Amniotic stem cell (primary cell): ENCODE measurements at regions not wholly inside any gene's neighbourhood (a gene's known extent, or its start where the extent isn't known, plus 50 kb on each side); places are given as distances from the start of the nearest gene placed in this dataset.

ENCODE experiments used
- DNase-seq: peaks from one replicate; lab custom pipeline; 2025; lab: John Stamatoyannopoulos, UW

DNA sequence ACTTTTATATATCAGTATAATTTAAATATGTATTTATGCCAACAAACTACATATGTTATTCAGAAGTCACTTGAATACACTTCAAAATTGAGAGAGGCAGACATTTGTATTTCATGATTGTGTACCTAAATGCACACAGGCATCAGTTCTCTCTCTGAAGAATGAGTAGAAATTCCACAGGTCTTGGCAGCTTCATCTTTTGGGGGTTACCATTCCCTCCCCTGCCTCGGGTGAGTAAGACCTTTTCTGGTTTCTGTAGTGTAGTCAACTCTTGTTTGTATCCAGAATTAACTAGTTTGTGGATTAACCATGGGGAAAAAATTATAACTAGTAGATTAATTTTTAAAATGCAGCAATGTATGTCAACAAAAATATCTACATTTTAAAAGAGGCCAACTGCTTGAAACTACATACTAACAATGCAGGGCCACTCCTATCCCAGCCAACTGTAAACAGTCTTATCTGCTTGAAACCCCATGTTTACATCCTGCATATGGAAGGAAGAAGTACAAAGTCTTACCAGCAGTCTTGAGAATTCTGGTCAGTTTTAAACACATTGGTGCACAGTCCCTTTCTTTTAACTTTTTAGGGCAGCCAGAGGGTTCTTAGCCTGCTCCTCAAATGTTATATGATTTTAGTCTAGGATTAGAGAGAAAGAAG, 339.6 kb upstream of the KIF2A start:
- no peak for DNase-seq

GRCh38 chr5:61966997-61967396, 339.0 kb upstream of the KIF2A start:
- no peak for DNase-seq

DNA sequence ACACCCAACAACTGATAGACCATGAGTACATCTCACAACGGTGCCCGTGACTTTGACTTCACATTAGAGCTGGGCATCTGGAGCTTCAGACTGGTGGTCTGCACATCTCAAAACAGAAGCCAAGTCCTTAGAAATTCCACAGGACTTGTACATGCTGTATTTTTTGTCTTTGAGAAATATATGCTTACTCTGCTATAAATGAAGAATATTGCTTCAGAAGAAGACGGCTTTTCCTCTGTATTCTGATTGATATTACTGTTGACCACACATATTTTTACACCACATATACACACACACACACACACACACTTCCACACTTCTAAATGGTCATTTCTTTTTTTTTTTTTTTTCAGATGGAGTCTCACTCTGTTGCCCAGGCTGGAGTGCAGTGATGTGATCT, 338.3 kb upstream of the KIF2A start:
- no peak for DNase-seq

- DNase-seq, result no peak
These were observed 336.7 kb upstream of the KIF2A start for GRCh38 chr5:61969347-61969746.

DNA sequence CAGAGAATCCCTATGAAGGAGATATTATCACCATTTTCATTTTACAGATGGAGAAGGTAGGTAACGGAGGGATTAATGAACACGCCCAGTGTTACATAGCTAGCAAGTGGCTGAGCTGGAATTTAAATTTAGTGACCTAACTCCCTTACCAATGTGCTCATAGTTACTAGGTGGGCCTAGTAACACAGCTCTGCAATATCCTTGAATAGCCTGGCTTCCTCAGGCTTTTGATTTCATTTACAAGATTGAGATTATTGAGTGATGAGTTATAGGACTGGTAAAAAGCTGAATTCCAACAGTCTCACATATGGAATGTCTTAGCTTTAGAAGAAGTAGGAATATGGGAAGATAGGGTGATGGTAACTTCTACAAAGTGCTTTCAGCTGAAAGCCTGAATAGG, 336.3 kb upstream of the KIF2A start:
- no peak for DNase-seq

- no peak for DNase-seq
These were observed 335.8 kb upstream of the KIF2A start for GRCh38 chr5:61970218-61970617.

GRCh38 chr5:61974680-61975079, 331.3 kb upstream of the KIF2A start:
- DNase-seq, result no peak

DNA sequence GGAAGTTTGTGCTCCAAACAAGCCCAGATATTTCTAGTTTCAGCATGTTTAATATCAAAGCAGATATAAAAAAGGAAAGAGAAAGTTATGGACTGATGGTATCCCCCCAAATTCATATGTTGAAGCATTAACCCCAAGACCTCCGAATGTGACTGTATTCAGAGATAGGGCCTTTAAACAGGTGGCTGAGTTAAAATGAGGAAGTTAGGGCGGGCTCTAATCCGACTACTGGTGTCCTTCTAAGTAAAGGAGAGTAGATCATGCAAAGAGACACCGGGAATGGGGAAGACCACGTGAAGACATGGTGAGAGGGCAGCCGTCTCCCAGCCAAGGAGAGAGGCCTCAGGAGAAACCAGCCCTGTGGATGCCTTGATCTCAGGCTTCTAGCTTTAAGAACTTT, 324.1 kb upstream of the KIF2A start:
- DNase-seq, result no peak

DNA sequence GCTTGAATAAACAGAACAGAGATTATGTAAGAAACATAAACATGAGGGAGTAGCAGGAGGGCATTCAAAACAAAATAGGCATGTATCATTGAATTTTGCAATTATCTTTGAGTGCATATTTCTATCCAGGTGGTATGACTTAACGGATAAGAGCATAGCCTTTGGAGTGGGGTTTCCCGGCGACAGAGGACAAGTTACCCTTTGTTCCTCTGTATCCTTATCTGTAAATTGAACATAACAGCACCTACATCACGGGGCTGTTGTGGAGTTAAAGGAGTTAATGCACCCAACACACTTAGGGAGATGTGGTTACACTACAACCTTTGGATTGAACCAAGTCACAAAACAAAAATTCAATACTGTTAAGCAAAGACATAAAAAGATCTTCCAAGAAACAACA, 314.6 kb upstream of the KIF2A start:
- DNase-seq, result no peak

DNA sequence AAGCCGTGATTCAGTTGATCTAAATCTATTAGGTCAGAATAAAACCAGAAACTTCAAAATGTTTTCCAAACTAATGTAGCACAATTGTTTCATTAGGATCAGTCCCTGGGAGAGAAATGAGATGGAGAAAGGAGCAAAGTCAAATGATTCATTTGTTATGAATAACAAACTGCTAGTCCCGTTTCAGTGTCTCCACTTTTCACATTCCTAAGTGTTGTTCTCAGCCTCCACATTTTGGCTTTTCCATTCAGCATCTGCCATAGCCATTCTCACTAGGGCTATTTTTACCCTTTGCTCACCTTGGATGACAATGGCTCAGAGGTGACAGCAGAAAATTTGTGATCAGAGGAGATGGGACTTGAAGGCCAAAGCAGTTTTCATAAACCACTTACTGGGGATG, 314.1 kb upstream of the KIF2A start:
- DNase-seq, result no peak

DNA sequence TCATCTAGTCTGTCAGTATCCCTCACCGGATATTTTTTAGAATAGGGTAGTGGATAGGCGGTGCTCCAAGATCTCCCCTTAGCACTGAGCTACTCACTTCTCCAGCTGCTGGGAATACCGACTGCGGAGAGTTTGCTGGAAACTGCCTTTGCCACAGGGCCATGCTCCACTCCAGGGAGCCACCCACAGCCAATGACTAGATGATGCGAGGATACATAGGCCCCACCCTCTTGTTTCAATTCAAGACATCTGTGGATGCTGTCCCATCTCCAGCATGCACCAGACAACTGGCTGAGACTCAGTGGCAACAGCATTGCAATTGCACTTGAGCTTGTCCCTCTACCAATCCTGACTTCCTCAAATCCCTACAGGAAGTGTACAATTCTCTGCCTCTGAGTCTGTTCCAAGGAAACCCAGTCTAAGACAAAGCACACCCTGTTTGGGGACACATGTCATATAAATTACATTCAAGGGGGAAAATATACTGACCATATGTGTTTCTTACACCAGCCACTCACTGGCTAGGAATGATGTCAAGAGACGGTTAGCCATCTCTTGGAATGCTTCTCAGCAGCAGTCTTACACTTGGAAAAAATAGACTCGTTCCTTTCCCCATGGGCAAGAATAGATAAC, 312.6 kb upstream of the KIF2A start:
- peak; percentile 8 for DNase-seq

GRCh38 chr5:61994171-61994570, 311.8 kb upstream of the KIF2A start:
- no peak for DNase-seq

GRCh38 chr5:61995486-61995885, 310.5 kb upstream of the KIF2A start:
- DNase-seq, result peak; percentile 4

DNA sequence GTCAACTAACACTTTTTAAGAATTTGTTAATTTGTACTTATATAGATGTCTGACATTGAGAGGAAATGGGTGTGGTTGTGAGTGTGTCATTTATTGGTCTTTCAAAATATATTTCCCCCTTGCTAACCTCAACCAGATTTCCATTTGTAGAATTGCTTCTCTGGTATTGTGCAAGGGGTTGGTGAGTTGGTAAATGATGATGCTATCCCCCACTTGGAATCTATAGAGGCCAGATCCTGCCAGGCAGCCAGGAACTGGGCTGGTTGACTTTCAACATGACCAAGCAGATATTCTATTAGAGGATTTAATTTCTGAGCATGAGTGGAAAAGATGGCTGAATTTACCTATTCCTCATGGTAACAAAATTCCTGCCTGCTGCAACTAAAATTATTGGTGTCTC, 306.6 kb upstream of the KIF2A start:
- DNase-seq, result no peak

DNA sequence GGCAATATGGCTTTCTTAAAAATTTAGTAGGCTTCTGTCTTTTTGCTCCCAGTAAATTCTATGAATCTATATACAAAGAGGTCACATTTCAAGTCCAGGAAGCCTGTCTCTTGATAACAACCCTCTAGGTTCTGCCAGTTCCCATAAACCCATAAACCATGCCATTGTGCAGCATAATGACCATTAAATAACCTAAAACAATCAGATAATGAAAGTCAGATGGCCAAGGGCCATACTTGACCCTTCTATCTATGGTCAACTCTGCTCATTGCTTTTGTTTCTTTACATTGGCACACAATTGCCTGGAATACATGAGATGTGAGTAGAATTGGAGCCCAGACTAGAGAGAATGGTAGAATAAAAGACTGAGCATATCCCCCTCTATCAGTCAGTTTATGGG, 305.4 kb upstream of the KIF2A start:
- DNase-seq, result no peak

- DNase-seq, result no peak
These were observed 304.4 kb upstream of the KIF2A start for GRCh38 chr5:62001640-62002039.

DNA sequence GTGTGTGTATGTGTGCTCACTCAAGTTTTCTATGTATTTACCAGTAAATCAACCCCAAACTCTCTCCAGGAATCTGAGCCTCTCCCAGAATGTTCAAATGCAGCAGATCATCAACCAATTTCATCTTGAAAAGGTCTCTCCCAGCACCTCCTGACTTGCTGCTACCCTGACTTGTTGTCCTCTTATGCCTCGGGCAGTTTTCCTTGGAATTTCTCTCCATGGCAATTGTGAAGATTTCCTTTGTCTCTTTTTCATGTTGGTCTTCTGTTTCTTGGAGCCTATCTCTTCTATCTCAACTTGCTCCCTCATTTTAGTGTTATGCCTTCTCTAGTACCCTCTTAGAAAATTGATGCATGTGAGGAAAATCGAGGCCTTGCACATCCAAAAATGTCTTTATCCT, 303.6 kb upstream of the KIF2A start:
- no peak for DNase-seq

DNA sequence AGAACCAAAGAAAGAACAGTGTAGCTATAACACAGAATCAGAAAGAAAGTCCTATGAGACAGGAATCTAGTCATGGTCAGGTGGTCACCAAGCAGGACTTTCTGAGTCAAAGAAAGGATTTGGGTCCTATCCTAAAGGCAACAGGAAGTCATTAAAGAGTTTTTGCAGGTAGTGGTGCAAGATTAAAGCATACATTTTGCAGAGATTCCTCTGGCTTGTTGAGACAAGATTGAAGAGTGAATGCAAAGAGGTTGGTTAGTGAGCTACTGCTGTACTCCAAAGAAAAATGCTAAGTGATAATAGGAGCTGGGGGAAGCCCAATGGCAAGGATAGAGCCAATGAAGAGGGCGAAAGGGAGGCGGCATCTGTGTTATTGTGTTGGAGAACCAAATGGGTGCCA, 300.5 kb upstream of the KIF2A start:
- DNase-seq, result no peak

GRCh38 chr5:62007457-62007856, 298.5 kb upstream of the KIF2A start:
- no peak for DNase-seq

- no peak for DNase-seq
These were observed 294.8 kb upstream of the KIF2A start for GRCh38 chr5:62011089-62011664.

- peak; percentile 12 for DNase-seq
These were observed 288.9 kb upstream of the KIF2A start for GRCh38 chr5:62017092-62017491.

DNA sequence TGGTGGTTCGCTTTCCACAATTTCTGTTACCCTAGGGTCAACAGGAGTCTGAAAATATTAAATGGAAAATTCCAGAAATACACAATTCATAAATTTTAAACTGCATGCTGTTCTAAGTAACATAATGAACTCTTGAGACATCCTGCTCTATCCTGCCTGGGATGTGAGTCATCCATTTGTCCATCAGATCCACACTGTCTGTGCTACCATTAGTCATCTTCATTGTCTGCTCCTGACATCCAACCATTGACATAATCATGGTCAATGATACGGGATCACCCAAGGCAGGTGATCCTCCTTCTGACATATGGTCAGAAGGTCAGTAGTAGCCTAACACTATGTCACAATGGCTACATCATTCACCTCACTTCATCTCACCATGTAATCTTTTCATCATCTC, 276.7 kb upstream of the KIF2A start:
- DNase-seq, result no peak

DNA sequence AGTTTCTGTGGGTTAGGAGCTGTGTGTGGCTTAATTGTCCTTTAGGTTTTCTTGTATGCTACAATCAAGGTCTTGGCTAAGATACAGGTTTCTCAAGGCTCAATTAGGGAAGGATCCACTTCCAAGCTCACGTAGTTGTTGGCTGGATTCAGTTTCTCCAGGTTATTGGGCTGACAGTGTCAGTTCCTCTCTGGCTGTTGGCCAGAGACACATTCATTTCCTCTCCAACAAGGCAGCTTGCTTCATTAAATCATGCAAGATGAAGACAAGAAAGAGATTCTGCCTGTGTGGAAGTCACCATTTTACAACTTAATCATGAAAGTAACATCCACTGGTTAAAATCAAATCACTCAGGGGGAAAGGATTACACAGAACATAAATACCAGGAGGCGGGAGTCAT, 275.7 kb upstream of the KIF2A start:
- no peak for DNase-seq

DNA sequence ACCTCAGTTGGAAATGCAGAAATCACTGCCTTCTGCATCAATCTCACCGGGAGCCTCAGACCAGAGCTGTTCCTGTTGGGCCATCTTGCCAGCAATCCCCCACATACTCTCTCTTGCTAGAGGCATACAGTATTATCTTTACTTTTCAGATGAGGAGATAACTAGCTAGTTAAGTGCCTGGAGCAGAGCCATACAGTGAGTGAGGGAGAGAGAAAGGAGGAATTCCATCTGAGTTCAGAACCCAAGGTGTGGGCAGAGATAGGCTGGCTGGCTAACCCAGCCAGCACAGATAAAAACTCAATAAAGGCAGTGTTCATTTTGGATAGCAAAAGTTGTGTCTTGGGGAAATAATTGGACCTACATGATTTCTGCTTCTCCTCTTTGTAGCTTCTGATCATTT, 268.0 kb upstream of the KIF2A start:
- no peak for DNase-seq
